ENCODE measurements at regions not wholly inside any gene's neighbourhood (a gene's known extent, or its start where the extent isn't known, plus 50 kb on each side); places are given as distances from the start of the nearest gene placed in this dataset.

GRCh38 chrX:123049071-123049625 is 134.9 kb upstream of the GRIA3 start:
- DNase-seq (ENCODE audit: low read depth): no peak
- ChIA-PET POLR2A (no interaction called here), CTCF (no interaction called here)
- Histone ChIP-seq H3K27me3 (ENCODE audit: control insufficient read depth, insufficient read depth, low read length) (no peaks in the 10 kb centered on the region), H3K4me3 (ENCODE audit: low read depth, low read length) (no peak overlapping the region), H3K36me3 (ENCODE audit: control insufficient read depth, insufficient read depth, low read length) (no peaks in the 10 kb centered on the region)
- no peak for TF ChIP-seq CTCF (IDR thresholded peaks at IDR 0.05; ENCODE audit: insufficient read depth, low read depth, low read length)

- no peak for DNase-seq (ENCODE audit: low read depth)
- Histone ChIP-seq H3K36me3 (ENCODE audit: control insufficient read depth, insufficient read depth, low read length) (no peaks in the 10 kb centered on the region), H3K4me3 (ENCODE audit: low read depth, low read length) (no peak overlapping the region), H3K27me3 (ENCODE audit: control insufficient read depth, insufficient read depth, low read length) (no peaks in the 10 kb centered on the region)
- CTCF ChIA-PET: no interaction called here
- TF ChIP-seq CTCF (IDR thresholded peaks at IDR 0.05; ENCODE audit: insufficient read depth, low read depth, low read length): no peak
- POLR2A ChIA-PET: no interaction called here
Observed at GRCh38 chrX:123060986-123061385, 123.1 kb upstream of the GRIA3 start.

- no peak for DNase-seq (ENCODE audit: low read depth)
- no peak overlapping the region for H3K4me3 ChIP-seq (ENCODE audit: low read depth, low read length)
- no peaks in the 10 kb centered on the region for H3K27me3 ChIP-seq (ENCODE audit: control insufficient read depth, insufficient read depth, low read length)
- no peak for TF ChIP-seq CTCF (IDR thresholded peaks at IDR 0.05; ENCODE audit: insufficient read depth, low read depth, low read length)
- ChIA-PET CTCF (no interaction called here), POLR2A (no interaction called here)
- no peaks in the 10 kb centered on the region for H3K36me3 ChIP-seq (ENCODE audit: control insufficient read depth, insufficient read depth, low read length)
Observed at GRCh38 chrX:123064053-123064452, 120.0 kb upstream of the GRIA3 start.

GRCh38 chrX:123072686-123073385 is 111.2 kb upstream of the GRIA3 start:
- no peaks in the 10 kb centered on the region for H3K27me3 ChIP-seq (ENCODE audit: control insufficient read depth, insufficient read depth, low read length)
- POLR2A ChIA-PET: no interaction called here
- CTCF ChIA-PET: no interaction called here
- no peak for TF ChIP-seq CTCF (IDR thresholded peaks at IDR 0.05; ENCODE audit: insufficient read depth, low read depth, low read length)
- H3K4me3 ChIP-seq (ENCODE audit: low read depth, low read length): no peak overlapping the region
- H3K36me3 ChIP-seq (ENCODE audit: control insufficient read depth, insufficient read depth, low read length): no peaks in the 10 kb centered on the region
- no peak for DNase-seq (ENCODE audit: low read depth)

DNA sequence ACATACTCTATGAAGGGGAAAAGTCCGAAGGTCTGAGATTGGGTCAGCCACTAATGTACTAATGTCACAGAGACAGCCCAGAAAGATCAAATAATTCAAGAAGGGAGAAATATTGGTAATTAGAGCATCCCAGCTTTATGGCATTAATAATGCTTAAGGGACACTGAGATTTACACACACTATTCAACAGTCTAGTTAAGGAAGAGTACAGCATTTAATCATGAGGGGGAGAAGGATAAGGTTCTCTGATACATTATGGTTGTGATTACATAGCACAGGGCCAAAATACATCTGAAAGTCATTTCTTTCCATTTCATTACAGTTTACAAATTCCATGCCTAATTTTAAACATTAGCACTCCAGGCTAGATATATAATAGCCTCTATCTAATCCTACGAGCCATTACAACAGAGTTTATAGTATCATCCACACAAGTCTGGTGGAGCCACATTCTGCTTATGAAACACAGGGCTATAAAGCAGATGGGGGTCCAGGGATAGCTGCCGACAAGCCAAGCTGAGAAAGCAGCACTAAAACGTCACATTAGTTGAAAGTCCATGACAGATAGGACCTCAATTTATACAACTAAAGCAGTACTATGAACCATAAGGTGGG is 108.0 kb upstream of the GRIA3 start:
- H3K36me3 ChIP-seq (ENCODE audit: control insufficient read depth, insufficient read depth, low read length): no peaks in the 10 kb centered on the region
- no peaks in the 10 kb centered on the region for H3K27me3 ChIP-seq (ENCODE audit: control insufficient read depth, insufficient read depth, low read length)
- ChIA-PET CTCF (no interaction called here), POLR2A (no interaction called here)
- no peak overlapping the region for H3K4me3 ChIP-seq (ENCODE audit: low read depth, low read length)
- TF ChIP-seq CTCF (IDR thresholded peaks at IDR 0.05; ENCODE audit: insufficient read depth, low read depth, low read length): no peak
- DNase-seq (ENCODE audit: low read depth): no peak
